Nephron progenitor cell (in vitro differentiated cells): ENCODE measurements at regions not wholly inside any gene's neighbourhood (a gene's known extent, or its start where the extent isn't known, plus 50 kb on each side); places are given as distances from the start of the nearest gene placed in this dataset.
"Not testable (repeated sequence)": the region's sequence is repeated elsewhere in the genome, so short reads cannot be mapped to it uniquely, and the experiment has no call there.

Experiments
- DNase-seq: peaks from one replicate; pipeline ENCODE4 v3.0.0; 2021
- H3K27ac Mint-ChIP-seq: 2 replicates; pipeline ENCODE4 v1.8.0; 2021; ENCODE audit warnings: mild to moderate bottlenecking, moderate library complexity, mixed read lengths
- H3K27me3 Mint-ChIP-seq: 2 replicates; pipeline ENCODE4 v1.8.0; 2021; ENCODE audit warnings: mild to moderate bottlenecking, low read depth, mixed read lengths; ENCODE audit not compliant: poor library complexity
- H3K36me3 Mint-ChIP-seq: 2 replicates; pipeline ENCODE4 v1.8.0; 2021; ENCODE audit warnings: low read depth, mixed read lengths
- H3K4me1 Mint-ChIP-seq: 2 replicates; pipeline ENCODE4 v1.8.0; 2021; ENCODE audit warnings: mixed read lengths
- H3K4me3 Mint-ChIP-seq: 2 replicates; pipeline ENCODE4 v1.8.0; 2021; ENCODE audit warnings: mild to moderate bottlenecking, moderate library complexity, mixed read lengths
- H3K9me3 Mint-ChIP-seq: 2 replicates; pipeline ENCODE4 v1.8.0; 2021; ENCODE audit warnings: mild to moderate bottlenecking, moderate library complexity, mixed read lengths
- TF ChIP-seq, protein P1 (sequence below): fragments of 200-600 bp; sonication (generic); IDR thresholded peaks from 2 replicates; pipeline ENCODE4 v1.5.0; 2021; ENCODE audit warnings: antibody characterized with exemption

- no peaks in the 10 kb centered on the region for H3K36me3 Mint-ChIP-seq
- no peaks in the 10 kb centered on the region for H3K9me3 Mint-ChIP-seq
- TF ChIP-seq, protein P1, sequence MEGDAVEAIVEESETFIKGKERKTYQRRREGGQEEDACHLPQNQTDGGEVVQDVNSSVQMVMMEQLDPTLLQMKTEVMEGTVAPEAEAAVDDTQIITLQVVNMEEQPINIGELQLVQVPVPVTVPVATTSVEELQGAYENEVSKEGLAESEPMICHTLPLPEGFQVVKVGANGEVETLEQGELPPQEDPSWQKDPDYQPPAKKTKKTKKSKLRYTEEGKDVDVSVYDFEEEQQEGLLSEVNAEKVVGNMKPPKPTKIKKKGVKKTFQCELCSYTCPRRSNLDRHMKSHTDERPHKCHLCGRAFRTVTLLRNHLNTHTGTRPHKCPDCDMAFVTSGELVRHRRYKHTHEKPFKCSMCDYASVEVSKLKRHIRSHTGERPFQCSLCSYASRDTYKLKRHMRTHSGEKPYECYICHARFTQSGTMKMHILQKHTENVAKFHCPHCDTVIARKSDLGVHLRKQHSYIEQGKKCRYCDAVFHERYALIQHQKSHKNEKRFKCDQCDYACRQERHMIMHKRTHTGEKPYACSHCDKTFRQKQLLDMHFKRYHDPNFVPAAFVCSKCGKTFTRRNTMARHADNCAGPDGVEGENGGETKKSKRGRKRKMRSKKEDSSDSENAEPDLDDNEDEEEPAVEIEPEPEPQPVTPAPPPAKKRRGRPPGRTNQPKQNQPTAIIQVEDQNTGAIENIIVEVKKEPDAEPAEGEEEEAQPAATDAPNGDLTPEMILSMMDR, result no peak
- peaks cover 5% of the 10 kb centered on the region for H3K4me1 Mint-ChIP-seq
- no peak overlapping the region for H3K27ac Mint-ChIP-seq
- H3K27me3 Mint-ChIP-seq, result no peaks in the 10 kb centered on the region
- no peak overlapping the region for H3K4me3 Mint-ChIP-seq
- no peak for DNase-seq
Observed at GRCh38 chr4:133268205-133268604, 119.1 kb downstream of the PCDH10 start.

GRCh38 chr4:133267506-133267905 is 118.4 kb downstream of the PCDH10 start:
- not testable (repeated sequence) for H3K9me3 Mint-ChIP-seq, H3K27ac Mint-ChIP-seq, H3K36me3 Mint-ChIP-seq, H3K4me3 Mint-ChIP-seq, H3K27me3 Mint-ChIP-seq, DNase-seq
- peaks cover 12% of the 10 kb centered on the region for H3K4me1 Mint-ChIP-seq

- peaks cover 12% of the 10 kb centered on the region for H3K4me1 Mint-ChIP-seq
- not testable (repeated sequence) for DNase-seq, H3K4me3 Mint-ChIP-seq, H3K36me3 Mint-ChIP-seq, H3K27ac Mint-ChIP-seq, H3K9me3 Mint-ChIP-seq, H3K27me3 Mint-ChIP-seq
Observed at GRCh38 chr4:133266966-133267365, 117.9 kb downstream of the PCDH10 start.

DNA sequence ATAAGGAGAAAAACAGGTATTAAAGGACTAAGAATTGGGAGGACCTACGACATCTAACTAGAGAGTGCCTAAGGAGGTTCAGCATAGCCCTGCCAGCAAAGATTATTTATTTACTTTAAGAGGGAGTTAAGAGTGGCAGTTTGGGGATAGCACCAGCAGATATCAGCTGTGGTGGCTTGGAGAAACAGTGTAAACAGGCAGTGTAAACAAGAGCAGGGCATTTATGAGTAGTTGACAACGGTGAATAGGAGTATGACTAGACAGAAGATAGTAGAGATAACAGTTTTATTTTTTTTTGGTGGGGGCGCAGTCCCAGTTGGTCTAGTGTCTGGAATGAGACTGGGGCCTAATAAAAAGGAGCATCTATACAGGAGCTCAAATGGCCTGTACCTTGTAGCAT is 115.2 kb downstream of the PCDH10 start:
- H3K9me3 Mint-ChIP-seq, H3K36me3 Mint-ChIP-seq, DNase-seq, H3K27ac Mint-ChIP-seq, H3K4me3 Mint-ChIP-seq, H3K27me3 Mint-ChIP-seq: not testable (repeated sequence)
- H3K4me1 Mint-ChIP-seq, result peaks cover 16% of the 10 kb centered on the region

- Mint-ChIP-seq H3K4me1 (peaks cover 16% of the 10 kb centered on the region), H3K9me3 (no peaks in the 10 kb centered on the region)
Observed at GRCh38 chr4:133263104-133263503, 114.0 kb downstream of the PCDH10 start.

GRCh38 chr4:133247861-133248260 is 98.8 kb downstream of the PCDH10 start:
- H3K36me3 Mint-ChIP-seq, result no peaks in the 10 kb centered on the region
- DNase-seq, result no peak
- TF ChIP-seq, protein P1, result no peak

More at GRCh38 chr4:133263104-133263503, 114.0 kb downstream of the PCDH10 start:
- TF ChIP-seq, protein P1, result no peak
- Mint-ChIP-seq H3K36me3 (no peaks in the 10 kb centered on the region), H3K27ac (no peak overlapping the region), H3K4me3 (no peak overlapping the region), H3K27me3 (no peaks in the 10 kb centered on the region)
- DNase-seq, result no peak

GRCh38 chr4:133245226-133245625 is 96.1 kb downstream of the PCDH10 start:
- Mint-ChIP-seq H3K27me3 (no peaks in the 10 kb centered on the region), H3K9me3 (no peaks in the 10 kb centered on the region), H3K4me1 (no peaks in the 10 kb centered on the region), H3K27ac (no peak overlapping the region), H3K4me3 (no peak overlapping the region), H3K36me3 (no peaks in the 10 kb centered on the region)
- DNase-seq, result no peak
- TF ChIP-seq, protein P1, result no peak

More at GRCh38 chr4:133247861-133248260, 98.8 kb downstream of the PCDH10 start:
- Mint-ChIP-seq H3K4me3 (no peak overlapping the region), H3K9me3 (no peaks in the 10 kb centered on the region), H3K27ac (no peak overlapping the region), H3K4me1 (no peaks in the 10 kb centered on the region), H3K27me3 (no peaks in the 10 kb centered on the region)
